ENCODE measurements at regions not wholly inside any gene's neighbourhood (a gene's known extent, or its start where the extent isn't known, plus 50 kb on each side); places are given as distances from the start of the nearest gene placed in this dataset.
"Not testable (repeated sequence)": the region's sequence is repeated elsewhere in the genome, so short reads cannot be mapped to it uniquely, and the experiment has no call there.

DNA sequence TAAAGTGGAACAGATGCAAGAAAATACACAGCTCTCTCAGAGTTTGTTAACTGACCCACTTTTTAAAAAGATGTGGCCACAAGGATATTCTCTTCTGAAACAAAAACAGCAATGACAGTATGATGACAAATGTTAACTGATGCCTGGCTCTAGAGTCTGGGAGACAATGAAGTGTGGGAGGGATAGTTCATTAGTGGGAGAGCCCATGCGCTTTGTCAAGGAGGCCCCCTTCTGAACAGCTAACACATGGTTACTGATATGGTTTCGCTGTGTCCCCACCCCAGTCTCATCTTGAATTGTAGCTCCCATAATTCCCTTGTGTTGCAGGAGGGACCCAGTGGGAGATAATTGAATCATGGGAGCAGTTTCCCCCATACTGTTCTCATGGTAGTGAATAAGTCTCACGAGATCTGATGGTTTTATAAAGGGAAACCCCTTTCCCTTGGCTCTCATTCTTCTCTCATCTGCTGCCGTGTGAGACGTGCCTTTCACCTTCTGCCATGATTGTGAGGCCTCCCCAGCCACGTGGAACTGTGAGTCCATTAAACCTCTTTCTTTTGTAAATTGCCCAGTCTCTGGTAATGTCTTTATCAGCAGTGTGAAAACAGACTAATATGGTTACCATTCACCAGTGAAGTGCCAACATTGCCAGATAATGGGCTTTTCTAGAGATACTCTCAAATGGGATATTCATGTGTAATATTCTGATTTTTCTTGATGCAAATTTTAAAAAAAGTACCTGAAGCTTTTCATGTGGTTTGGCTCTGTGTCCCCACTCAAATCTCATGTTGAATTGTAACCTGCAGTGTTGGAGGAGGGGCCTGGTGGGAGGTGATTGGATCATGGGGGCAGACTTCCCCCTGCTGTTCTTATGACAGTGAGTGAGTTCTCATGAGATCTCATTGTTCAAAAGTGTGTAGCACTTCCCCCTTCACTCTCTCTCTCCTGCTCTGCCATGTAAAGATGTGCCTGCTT is 435.8 kb downstream of the SHISA9 start:
- TF ChIP-seq, protein P1, sequence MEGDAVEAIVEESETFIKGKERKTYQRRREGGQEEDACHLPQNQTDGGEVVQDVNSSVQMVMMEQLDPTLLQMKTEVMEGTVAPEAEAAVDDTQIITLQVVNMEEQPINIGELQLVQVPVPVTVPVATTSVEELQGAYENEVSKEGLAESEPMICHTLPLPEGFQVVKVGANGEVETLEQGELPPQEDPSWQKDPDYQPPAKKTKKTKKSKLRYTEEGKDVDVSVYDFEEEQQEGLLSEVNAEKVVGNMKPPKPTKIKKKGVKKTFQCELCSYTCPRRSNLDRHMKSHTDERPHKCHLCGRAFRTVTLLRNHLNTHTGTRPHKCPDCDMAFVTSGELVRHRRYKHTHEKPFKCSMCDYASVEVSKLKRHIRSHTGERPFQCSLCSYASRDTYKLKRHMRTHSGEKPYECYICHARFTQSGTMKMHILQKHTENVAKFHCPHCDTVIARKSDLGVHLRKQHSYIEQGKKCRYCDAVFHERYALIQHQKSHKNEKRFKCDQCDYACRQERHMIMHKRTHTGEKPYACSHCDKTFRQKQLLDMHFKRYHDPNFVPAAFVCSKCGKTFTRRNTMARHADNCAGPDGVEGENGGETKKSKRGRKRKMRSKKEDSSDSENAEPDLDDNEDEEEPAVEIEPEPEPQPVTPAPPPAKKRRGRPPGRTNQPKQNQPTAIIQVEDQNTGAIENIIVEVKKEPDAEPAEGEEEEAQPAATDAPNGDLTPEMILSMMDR (conservative IDR thresholded peaks at IDR 0.05; ENCODE audit: low read length) = not testable (repeated sequence)
- TF ChIP-seq EZH2phosphoT487 (IDR thresholded peaks at IDR 0.05; ENCODE audit: borderline replicate concordance, low read depth, low read length) = not testable (repeated sequence)

Measured in OCI-LY7 (cell line).